AG09319 (cell line): ENCODE measurements at regions not wholly inside any gene's neighbourhood (a gene's known extent, or its start where the extent isn't known, plus 50 kb on each side); places are given as distances from the start of the nearest gene placed in this dataset.
"Not testable (repeated sequence)": the region's sequence is repeated elsewhere in the genome, so short reads cannot be mapped to it uniquely, and the experiment has no call there.

Source experiments
- DNase-seq: peaks from one replicate; pipeline ENCODE4 v3.0.0-alpha.2; 2010; ENCODE audit warnings: low read depth; ENCODE audit errors: extremely low read depth
- CTCF ChIP-seq: IDR thresholded peaks from 2 replicates; pipeline ENCODE4 v1.5.1; 2011; ENCODE audit warnings: low read depth, mild to moderate bottlenecking, inconsistent platforms, low read length, moderate library complexity

GRCh38 chr1:30164693-30165092 is 558.7 kb downstream of the MATN1 start:
- DNase-seq = no peak

GRCh38 chr1:30162565-30162964 is 560.8 kb downstream of the MATN1 start:
- no peak for DNase-seq
- TF ChIP-seq CTCF = no peak

More at GRCh38 chr1:30164693-30165092, 558.7 kb downstream of the MATN1 start:
- no peak for TF ChIP-seq CTCF

GRCh38 chr1:30161953-30162352 is 561.4 kb downstream of the MATN1 start:
- no peak for DNase-seq
- no peak for TF ChIP-seq CTCF

GRCh38 chr1:30160999-30161689 is 562.2 kb downstream of the MATN1 start:
- no peak for TF ChIP-seq CTCF
- DNase-seq = no peak

GRCh38 chr1:30159015-30159414 is 564.4 kb downstream of the MATN1 start:
- DNase-seq = no peak
- TF ChIP-seq CTCF = no peak

GRCh38 chr1:30155698-30156097 is 567.7 kb downstream of the MATN1 start:
- DNase-seq = not testable (repeated sequence)

GRCh38 chr1:30155253-30155652 is 568.1 kb downstream of the MATN1 start:
- not testable (repeated sequence) for DNase-seq

GRCh38 chr1:30153743-30154449 is 569.5 kb downstream of the MATN1 start:
- no peak for DNase-seq
- no peak for TF ChIP-seq CTCF
